ENCODE measurements at regions not wholly inside any gene's neighbourhood (a gene's known extent, or its start where the extent isn't known, plus 50 kb on each side); places are given as distances from the start of the nearest gene placed in this dataset.
"Not testable (repeated sequence)": the region's sequence is repeated elsewhere in the genome, so short reads cannot be mapped to it uniquely, and the experiment has no call there.

- intact Hi-C loops (cut with DNase I; ENCODE audit: low total_unique reads), result no loop called here
- 34 to 38% methylated on average over 2 of the region's 2 CpGs for WGBS, 2 donors
- DNase-seq (ENCODE audit: low spot score in 2 of 2), result no peak
Observed at GRCh38 chr9:29393064-29393463, 1819.8 kb upstream of the C9orf72 start.

GRCh38 chr9:29394855-29395254 is 1821.6 kb upstream of the C9orf72 start:
- H3K4me3 ChIP-seq (ENCODE audit: low read depth, poor library complexity, severe bottlenecking), result no peak overlapping the region
- WGBS, 2 donors, result 81 to 84% methylated on average over 1 of the region's 1 CpG
- TF ChIP-seq CTCF (IDR thresholded peaks at IDR 0.05) (no peak), POLR2A (IDR thresholded peaks at IDR 0.05) (no peak)
- no peak for DNase-seq (ENCODE audit: low spot score in 2 of 2)
- intact Hi-C loops (cut with DNase I; ENCODE audit: low total_unique reads), result no loop called here

More at GRCh38 chr9:29393064-29393463, 1819.8 kb upstream of the C9orf72 start:
- H3K4me3 ChIP-seq (ENCODE audit: low read depth, poor library complexity, severe bottlenecking), result no peak overlapping the region
- TF ChIP-seq POLR2A (IDR thresholded peaks at IDR 0.05) (no peak), CTCF (IDR thresholded peaks at IDR 0.05) (no peak)

GRCh38 chr9:29397148-29397547 is 1823.9 kb upstream of the C9orf72 start:
- DNase-seq (ENCODE audit: low spot score in 2 of 2), result no peak
- intact Hi-C loops (cut with DNase I; ENCODE audit: low total_unique reads), result no loop called here
- TF ChIP-seq CTCF (IDR thresholded peaks at IDR 0.05) (no peak), POLR2A (IDR thresholded peaks at IDR 0.05) (no peak)
- H3K4me3 ChIP-seq (ENCODE audit: low read depth, poor library complexity, severe bottlenecking), result no peak overlapping the region
- WGBS, 2 donors, result 85 to 87% methylated on average over 3 of the region's 3 CpGs

DNA sequence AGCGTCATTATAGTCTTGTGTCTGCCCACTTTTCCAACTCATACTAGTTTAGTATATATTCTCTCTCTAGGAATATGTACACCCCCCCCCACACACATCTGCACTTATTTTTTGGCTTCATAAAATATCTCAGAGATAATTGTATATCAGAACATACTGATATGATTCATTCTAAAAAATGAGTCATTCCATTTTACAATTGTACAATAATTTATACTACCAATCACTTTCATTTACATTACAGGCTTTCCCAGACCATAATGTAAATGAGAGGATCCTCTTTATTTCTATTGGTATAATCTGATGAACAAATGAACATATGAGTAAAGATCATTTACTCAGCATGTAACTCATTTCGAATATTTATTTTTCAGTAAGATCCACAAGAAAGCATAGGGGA is 1842.9 kb upstream of the C9orf72 start:
- intact Hi-C loops (cut with DNase I; ENCODE audit: low total_unique reads), result no loop called here
- DNase-seq (ENCODE audit: low spot score in 2 of 2), result no peak
- WGBS, 2 donors, result 76 to 82% methylated on average over 2 of the region's 2 CpGs
- TF ChIP-seq CTCF (IDR thresholded peaks at IDR 0.05) (no peak), POLR2A (IDR thresholded peaks at IDR 0.05) (no peak)
- H3K4me3 ChIP-seq (ENCODE audit: low read depth, poor library complexity, severe bottlenecking), result no peak overlapping the region

- H3K4me3 ChIP-seq (ENCODE audit: low read depth, poor library complexity, severe bottlenecking), result no peak overlapping the region
- DNase-seq (ENCODE audit: low spot score in 2 of 2), result no peak
- intact Hi-C loops (cut with DNase I; ENCODE audit: low total_unique reads), result no loop called here
- TF ChIP-seq CTCF (IDR thresholded peaks at IDR 0.05) (no peak), POLR2A (IDR thresholded peaks at IDR 0.05) (no peak)
- WGBS, 2 donors, result 10 to 15% methylated on average over 3 of the region's 3 CpGs
Observed at GRCh38 chr9:29422438-29422837, 1849.2 kb upstream of the C9orf72 start.

GRCh38 chr9:29432191-29432590 is 1858.9 kb upstream of the C9orf72 start:
- DNase-seq (ENCODE audit: low spot score in 2 of 2), result no peak
- TF ChIP-seq POLR2A (IDR thresholded peaks at IDR 0.05) (no peak), CTCF (IDR thresholded peaks at IDR 0.05) (no peak)
- H3K4me3 ChIP-seq (ENCODE audit: low read depth, poor library complexity, severe bottlenecking), result no peak overlapping the region
- intact Hi-C loops (cut with DNase I; ENCODE audit: low total_unique reads), result no loop called here

DNA sequence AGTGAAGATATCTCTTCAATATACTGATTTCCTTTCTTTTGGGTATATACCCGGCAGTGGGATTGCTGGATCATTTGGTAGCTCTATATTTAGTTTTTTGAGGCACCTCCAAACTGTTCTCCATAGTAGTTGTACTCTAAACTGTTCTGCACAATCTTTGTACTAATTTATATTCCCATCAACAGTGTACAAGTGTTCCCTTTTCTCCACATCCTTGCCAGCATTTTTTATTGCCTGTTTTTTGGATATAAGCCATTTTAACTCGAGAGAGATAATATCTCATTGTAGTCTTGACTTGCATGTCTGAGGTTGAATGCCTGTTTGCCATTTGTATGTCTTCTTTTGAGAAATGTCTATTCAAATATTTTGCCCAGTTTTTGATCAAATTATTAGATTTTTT is 1859.4 kb upstream of the C9orf72 start:
- WGBS, 2 donors, result 17 to 26% methylated on average over 2 of the region's 2 CpGs
- H3K4me3 ChIP-seq (ENCODE audit: low read depth, poor library complexity, severe bottlenecking); DNase-seq (ENCODE audit: low spot score in 2 of 2); intact Hi-C loops (cut with DNase I; ENCODE audit: low total_unique reads): not testable (repeated sequence)

Data from lower leg skin (tissue), 4 donors.